ENCODE measurements at regions not wholly inside any gene's neighbourhood (a gene's known extent, or its start where the extent isn't known, plus 50 kb on each side); places are given as distances from the start of the nearest gene placed in this dataset. TPM values are rescaled to one million over a fixed set of nuclear protein-coding genes. Genes with fewer than 3 reads are reported as not detected.

GRCh38 chr14:41957459-41957858 lies 350.8 kb downstream of the LRFN5 start (continued):
- TF ChIP-seq REST (IDR thresholded peaks at IDR 0.05; ENCODE audit: unreplicated experiment): no peak

Small RNA genes lying in the stretch of these regions (small RNA-seq; reads per million reads assigned to genes)
- gene AL163153.1 (ENCODE audit: low replicate concordance) (not detected), gene AL358913.1 (ENCODE audit: low replicate concordance) (not detected), gene AL442163.3 (ENCODE audit: low replicate concordance) (not detected)

All from GM23338 (cell line).